H9 (cell line): ENCODE measurements at regions not wholly inside any gene's neighbourhood (a gene's known extent, or its start where the extent isn't known, plus 50 kb on each side); places are given as distances from the start of the nearest gene placed in this dataset.

ENCODE experiments used
- DNase-seq: peaks from one replicate; pipeline ENCODE4 v3.0.0-alpha.2; 2017
- H2AFZ ChIP-seq: one replicate; pipeline ENCODE4 v1.6.1; 2013; ENCODE audit warnings: mild to moderate bottlenecking, low read length, control low read depth, moderate library complexity
- H2AK5ac ChIP-seq: 2 replicates; pipeline ENCODE4 v1.6.1; 2013; ENCODE audit warnings: low read length, control low read depth, mixed read lengths; ENCODE audit not compliant: insufficient read length
- H2BK120ac ChIP-seq: one replicate; pipeline ENCODE4 v1.6.1; 2013; ENCODE audit warnings: low read depth, mild to moderate bottlenecking, low read length, control low read depth, inconsistent platforms; ENCODE audit not compliant: poor library complexity, severe bottlenecking
- H2BK12ac ChIP-seq: 2 replicates; pipeline ENCODE4 v1.6.1; 2013; ENCODE audit warnings: low read length, control low read depth, mixed read lengths, low read depth; ENCODE audit not compliant: insufficient read length
- H2BK15ac ChIP-seq: 2 replicates; pipeline ENCODE4 v1.6.1; 2013; ENCODE audit warnings: low read depth, low read length, control low read depth
- H2BK20ac ChIP-seq: one replicate; pipeline ENCODE4 v1.6.1; 2013; ENCODE audit warnings: low read depth, mild to moderate bottlenecking, low read length, control low read depth, inconsistent platforms; ENCODE audit not compliant: poor library complexity, severe bottlenecking
- H2BK5ac ChIP-seq: 2 replicates; pipeline ENCODE4 v1.6.1; 2013; ENCODE audit warnings: low read length, control low read depth, mixed read lengths; ENCODE audit not compliant: insufficient read length
- H3K14ac ChIP-seq: 2 replicates; pipeline ENCODE4 v1.6.1; 2013; ENCODE audit warnings: low read length, control low read depth; ENCODE audit not compliant: insufficient read depth
- H3K18ac ChIP-seq: 2 replicates; pipeline ENCODE4 v1.6.1; 2013; ENCODE audit warnings: low read depth, mild to moderate bottlenecking, mixed read lengths, low read length, control low read depth; ENCODE audit not compliant: insufficient read length
- H3K23ac ChIP-seq: 2 replicates; pipeline ENCODE4 v1.6.1; 2013; ENCODE audit warnings: low read length, control low read depth, mixed read lengths, low read depth; ENCODE audit not compliant: insufficient read length
- H3K23me2 ChIP-seq: 2 replicates; pipeline ENCODE4 v1.6.1; 2013; ENCODE audit warnings: low read depth, mild to moderate bottlenecking, mixed read lengths, low read length, control low read depth; ENCODE audit not compliant: insufficient read length, poor library complexity, severe bottlenecking
- H3K27ac ChIP-seq: 2 replicates; pipeline ENCODE4 v1.5.1; 2013; ENCODE audit warnings: low read length, control low read depth, mixed read lengths, low read depth; ENCODE audit not compliant: insufficient read length
- H3K27me3 ChIP-seq: 2 replicates; pipeline ENCODE4 v1.6.1; 2013; ENCODE audit warnings: low read length, control low read depth, inconsistent platforms; ENCODE audit not compliant: insufficient read depth
- H3K4ac ChIP-seq: 2 replicates; pipeline ENCODE4 v1.6.1; 2013; ENCODE audit warnings: low read depth, mild to moderate bottlenecking, control low read depth, inconsistent platforms, low read length, moderate library complexity
- H3K4me1 ChIP-seq: 2 replicates; pipeline ENCODE4 v1.6.1; 2013; ENCODE audit warnings: low read length, control low read depth, inconsistent platforms; ENCODE audit not compliant: insufficient read depth
- H3K4me2 ChIP-seq: 2 replicates; pipeline ENCODE4 v1.6.1; 2013; ENCODE audit warnings: low read length, control low read depth, mixed read lengths; ENCODE audit not compliant: insufficient read length, insufficient read depth
- H3K56ac ChIP-seq: 2 replicates; pipeline ENCODE4 v1.6.1; 2013; ENCODE audit warnings: low read depth, mild to moderate bottlenecking, mixed read lengths, low read length, control low read depth; ENCODE audit not compliant: insufficient read length
- H3K79me1 ChIP-seq: 2 replicates; pipeline ENCODE4 v1.6.1; 2013; ENCODE audit warnings: low read depth, mild to moderate bottlenecking, moderate library complexity, low read length, control low read depth, inconsistent platforms; ENCODE audit not compliant: insufficient read depth, poor library complexity, severe bottlenecking
- H3K79me2 ChIP-seq: 2 replicates; pipeline ENCODE4 v1.6.1; 2013; ENCODE audit warnings: low read length, control low read depth, inconsistent platforms; ENCODE audit not compliant: insufficient read depth
- H3K9ac ChIP-seq: 2 replicates; pipeline ENCODE4 v1.6.1; 2013; ENCODE audit warnings: low read length, control low read depth, mixed read lengths; ENCODE audit not compliant: insufficient read length; ENCODE audit errors: extremely low read depth
- H3K9me3 ChIP-seq: one replicate; pipeline ENCODE4 v1.6.1; 2013; ENCODE audit warnings: low read depth, low read length, inconsistent platforms; ENCODE audit not compliant: control insufficient read depth
- H3T11ph ChIP-seq: one replicate; pipeline ENCODE4 v1.6.1; 2013; ENCODE audit warnings: mild to moderate bottlenecking, low read length, control low read depth, inconsistent platforms
- H4K20me1 ChIP-seq: one replicate; pipeline ENCODE4 v1.6.1; 2013; ENCODE audit not compliant: control insufficient read depth, insufficient read length, insufficient read depth
- H4K5ac ChIP-seq: 2 replicates; pipeline ENCODE4 v1.6.1; 2013; ENCODE audit warnings: low read depth, mild to moderate bottlenecking, mixed read lengths, low read length, control low read depth; ENCODE audit not compliant: insufficient read length
- H4K8ac ChIP-seq: replicated peaks from 2 replicates; pipeline ENCODE4 v1.6.1; 2013; ENCODE audit warnings: low read length, control low read depth, mixed read lengths, low read depth; ENCODE audit not compliant: insufficient read length
- H4K91ac ChIP-seq: 2 replicates; pipeline ENCODE4 v1.6.1; 2013; ENCODE audit warnings: low read depth, mild to moderate bottlenecking, moderate library complexity, mixed read lengths, low read length, control low read depth; ENCODE audit not compliant: insufficient read length
- H3K27ac Mint-ChIP-seq, 3 experiments: 2 replicates in 2 of 3; 3 replicates in 1 of 3; pipeline ENCODE4 v1.8.0; 2020 to 2021; ENCODE audit warnings: mixed read lengths in 3 of 3, mild to moderate bottlenecking in 1 of 3, moderate library complexity in 1 of 3
- H3K27me3 Mint-ChIP-seq: 2 replicates; pipeline ENCODE4 v1.8.0; 2021; ENCODE audit warnings: low read depth, mild to moderate bottlenecking, moderate library complexity, mixed read lengths
- H3K36me3 Mint-ChIP-seq, 3 experiments: 2 replicates in 2 of 3; 3 replicates in 1 of 3; pipeline ENCODE4 v1.8.0; 2020 to 2021; ENCODE audit warnings: low read depth in 3 of 3, mixed read lengths in 3 of 3; ENCODE audit not compliant: insufficient read depth in 1 of 3
- H3K4me1 Mint-ChIP-seq, 2 experiments: 2 replicates each; pipeline ENCODE4 v1.8.0; 2020; ENCODE audit warnings: mixed read lengths in 2 of 2
- H3K4me3 Mint-ChIP-seq, 2 experiments: 2 replicates in 1 of 2; 3 replicates in 1 of 2; pipeline ENCODE4 v1.8.0; 2020 to 2021; ENCODE audit warnings: mild to moderate bottlenecking in 2 of 2, mixed read lengths in 2 of 2, moderate library complexity in 1 of 2
- H3K9me3 Mint-ChIP-seq, 2 experiments: 2 replicates in 1 of 2; 3 replicates in 1 of 2; pipeline ENCODE4 v1.8.0; 2020; ENCODE audit warnings: mild to moderate bottlenecking in 2 of 2, mixed read lengths in 2 of 2, moderate library complexity in 1 of 2
- CTCF ChIP-seq: fragments of 200-600 bp; sonication (generic); conservative IDR thresholded peaks from 3 replicates; pipeline ENCODE4 v1.8.0; 2021; ENCODE audit warnings: antibody characterized with exemption, mild to moderate bottlenecking

DNA sequence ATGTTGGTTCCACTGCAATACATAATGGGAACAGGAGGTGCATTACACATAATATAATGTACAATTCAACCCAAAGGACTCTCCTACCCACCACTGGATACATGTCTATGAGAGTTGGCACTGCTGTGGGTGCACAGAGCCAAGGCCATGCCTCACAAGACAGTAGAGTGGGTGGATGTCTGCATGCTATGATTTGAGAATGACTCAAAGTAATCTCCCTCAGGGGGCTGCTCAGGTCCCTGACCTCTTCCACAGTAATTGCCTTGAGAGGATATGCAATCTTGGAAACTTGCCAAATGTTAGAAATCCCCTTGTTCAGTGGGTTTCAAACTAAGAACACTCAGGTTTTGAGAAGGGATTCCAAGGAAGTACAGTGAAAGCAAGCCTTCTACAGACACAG, 79.0 kb downstream of the ANKEF1 start:
- TF ChIP-seq CTCF = no peak
- no peak overlapping the region for H3K4ac ChIP-seq

More for the DNA sequence above, 79.0 kb downstream of the ANKEF1 start:
- Histone ChIP-seq H3T11ph (no peak overlapping the region), H2BK12ac (no peak overlapping the region), H3K79me2 (no peaks in the 10 kb centered on the region), H3K27me3 (no peaks in the 10 kb centered on the region), H3K9me3 (no peaks in the 10 kb centered on the region), H3K4me2 (no peak overlapping the region), H3K9ac (no peak overlapping the region), H3K14ac (no peak overlapping the region), H2BK20ac (no peak overlapping the region), H3K23me2 (no peaks in the 10 kb centered on the region), H4K20me1 (no peaks in the 10 kb centered on the region), H2BK120ac (no peak overlapping the region), H3K4me1 (no peaks in the 10 kb centered on the region), H2AK5ac (no peak overlapping the region), H3K18ac (no peak overlapping the region), H4K91ac (no peak overlapping the region), H3K56ac (no peak overlapping the region), H4K8ac (no peak overlapping the region), H2AFZ (no peak overlapping the region), H3K23ac (no peak overlapping the region), H2BK15ac (no peak overlapping the region), H3K79me1 (no peaks in the 10 kb centered on the region), H4K5ac (no peak overlapping the region), H2BK5ac (no peak overlapping the region), H3K27ac (no peak overlapping the region)
- H3K27me3 Mint-ChIP-seq = no peaks in the 10 kb centered on the region
- no peak overlapping the region for H3K27ac Mint-ChIP-seq
- no peak for DNase-seq
- no peaks in the 10 kb centered on the region for H3K4me1 Mint-ChIP-seq
- H3K36me3 Mint-ChIP-seq = peaks cover 0 to 2% (median 0%) of the 10 kb centered on the region in 3 experiments; a peak in 2 of 7 replicates
- no peak overlapping the region for H3K4me3 Mint-ChIP-seq
- H3K9me3 Mint-ChIP-seq = no peaks in the 10 kb centered on the region; a peak in 1 of 5 replicates
